Panc1 (cell line): ENCODE measurements at regions not wholly inside any gene's neighbourhood (a gene's known extent, or its start where the extent isn't known, plus 50 kb on each side); places are given as distances from the start of the nearest gene placed in this dataset.

Experiments used
- TCF7L2 ChIP-seq: IDR thresholded peaks from 2 replicates; pipeline ENCODE4 v1.6.1; 2011; ENCODE audit warnings: mild to moderate bottlenecking, low read depth, low read length, inconsistent platforms
- TF ChIP-seq, protein P1 (sequence below), 2 experiments: IDR thresholded peaks; 2 replicates each; pipeline ENCODE4 v1.6.1; 2011 to 2012; ENCODE audit warnings: low read depth in 2 of 2, control low read depth in 1 of 2, low read length in 1 of 2, mild to moderate bottlenecking in 1 of 2, moderate library complexity in 1 of 2; ENCODE audit not compliant: insufficient read depth in 1 of 2
- TF ChIP-seq, protein P2 (sequence below): fragments of 450-650 bp; IDR thresholded peaks from 2 replicates; pipeline ENCODE4 v1.5.1; 2017; ENCODE audit warnings: mild to moderate bottlenecking

GRCh38 chr19:29044037-29044436 lies 168.9 kb downstream of the UQCRFS1 start:
- TF ChIP-seq, protein P1, sequence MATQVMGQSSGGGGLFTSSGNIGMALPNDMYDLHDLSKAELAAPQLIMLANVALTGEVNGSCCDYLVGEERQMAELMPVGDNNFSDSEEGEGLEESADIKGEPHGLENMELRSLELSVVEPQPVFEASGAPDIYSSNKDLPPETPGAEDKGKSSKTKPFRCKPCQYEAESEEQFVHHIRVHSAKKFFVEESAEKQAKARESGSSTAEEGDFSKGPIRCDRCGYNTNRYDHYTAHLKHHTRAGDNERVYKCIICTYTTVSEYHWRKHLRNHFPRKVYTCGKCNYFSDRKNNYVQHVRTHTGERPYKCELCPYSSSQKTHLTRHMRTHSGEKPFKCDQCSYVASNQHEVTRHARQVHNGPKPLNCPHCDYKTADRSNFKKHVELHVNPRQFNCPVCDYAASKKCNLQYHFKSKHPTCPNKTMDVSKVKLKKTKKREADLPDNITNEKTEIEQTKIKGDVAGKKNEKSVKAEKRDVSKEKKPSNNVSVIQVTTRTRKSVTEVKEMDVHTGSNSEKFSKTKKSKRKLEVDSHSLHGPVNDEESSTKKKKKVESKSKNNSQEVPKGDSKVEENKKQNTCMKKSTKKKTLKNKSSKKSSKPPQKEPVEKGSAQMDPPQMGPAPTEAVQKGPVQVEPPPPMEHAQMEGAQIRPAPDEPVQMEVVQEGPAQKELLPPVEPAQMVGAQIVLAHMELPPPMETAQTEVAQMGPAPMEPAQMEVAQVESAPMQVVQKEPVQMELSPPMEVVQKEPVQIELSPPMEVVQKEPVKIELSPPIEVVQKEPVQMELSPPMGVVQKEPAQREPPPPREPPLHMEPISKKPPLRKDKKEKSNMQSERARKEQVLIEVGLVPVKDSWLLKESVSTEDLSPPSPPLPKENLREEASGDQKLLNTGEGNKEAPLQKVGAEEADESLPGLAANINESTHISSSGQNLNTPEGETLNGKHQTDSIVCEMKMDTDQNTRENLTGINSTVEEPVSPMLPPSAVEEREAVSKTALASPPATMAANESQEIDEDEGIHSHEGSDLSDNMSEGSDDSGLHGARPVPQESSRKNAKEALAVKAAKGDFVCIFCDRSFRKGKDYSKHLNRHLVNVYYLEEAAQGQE (IDR thresholded peaks at IDR 0.05; ENCODE audit: insufficient read depth in 1 of 2, low read depth in 2 of 2, low read length in 1 of 2), result no peak
- no peak for TF ChIP-seq TCF7L2
- TF ChIP-seq, protein P2, sequence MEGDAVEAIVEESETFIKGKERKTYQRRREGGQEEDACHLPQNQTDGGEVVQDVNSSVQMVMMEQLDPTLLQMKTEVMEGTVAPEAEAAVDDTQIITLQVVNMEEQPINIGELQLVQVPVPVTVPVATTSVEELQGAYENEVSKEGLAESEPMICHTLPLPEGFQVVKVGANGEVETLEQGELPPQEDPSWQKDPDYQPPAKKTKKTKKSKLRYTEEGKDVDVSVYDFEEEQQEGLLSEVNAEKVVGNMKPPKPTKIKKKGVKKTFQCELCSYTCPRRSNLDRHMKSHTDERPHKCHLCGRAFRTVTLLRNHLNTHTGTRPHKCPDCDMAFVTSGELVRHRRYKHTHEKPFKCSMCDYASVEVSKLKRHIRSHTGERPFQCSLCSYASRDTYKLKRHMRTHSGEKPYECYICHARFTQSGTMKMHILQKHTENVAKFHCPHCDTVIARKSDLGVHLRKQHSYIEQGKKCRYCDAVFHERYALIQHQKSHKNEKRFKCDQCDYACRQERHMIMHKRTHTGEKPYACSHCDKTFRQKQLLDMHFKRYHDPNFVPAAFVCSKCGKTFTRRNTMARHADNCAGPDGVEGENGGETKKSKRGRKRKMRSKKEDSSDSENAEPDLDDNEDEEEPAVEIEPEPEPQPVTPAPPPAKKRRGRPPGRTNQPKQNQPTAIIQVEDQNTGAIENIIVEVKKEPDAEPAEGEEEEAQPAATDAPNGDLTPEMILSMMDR, result no peak
